HEK293 (cell line): ENCODE measurements at regions not wholly inside any gene's neighbourhood (a gene's known extent, or its start where the extent isn't known, plus 50 kb on each side); places are given as distances from the start of the nearest gene placed in this dataset.

ENCODE experiments used
- CTCF ChIP-seq: fragments of 450-650 bp; formaldehyde crosslinking; IDR thresholded peaks from 2 replicates; pipeline ENCODE4 v1.5.1; 2016; ENCODE audit warnings: missing biosample characterization, missing genetic modification characterization
- KLF8 ChIP-seq: fragments of 450-650 bp; formaldehyde crosslinking; IDR thresholded peaks from 2 replicates; pipeline ENCODE4 v1.5.1; 2016; ENCODE audit warnings: missing biosample characterization, missing genetic modification characterization
- YY1 ChIP-seq: fragments of 450-650 bp; formaldehyde crosslinking; IDR thresholded peaks from 2 replicates; pipeline ENCODE4 v1.5.1; 2018; ENCODE audit warnings: missing biosample characterization, missing genetic modification characterization
- ZNF274 ChIP-seq, 2 experiments: fragments of 200-500 bp in 1 of 2; fragments of 450-650 bp in 1 of 2; sonication (Bioruptor generic) in 1 of 2; formaldehyde crosslinking in 1 of 2; IDR thresholded peaks; 2 replicates each; pipeline versions ENCODE4 v1.5.1 to v1.6.1; 2014 to 2016; ENCODE audit warnings: borderline replicate concordance in 1 of 2, inconsistent platforms in 1 of 2, low read length in 1 of 2, missing biosample characterization in 1 of 2, missing genetic modification characterization in 1 of 2
- ZNF324 ChIP-seq: fragments of 450-650 bp; formaldehyde crosslinking; IDR thresholded peaks from 2 replicates; pipeline ENCODE4 v1.5.1; 2016; ENCODE audit warnings: missing biosample characterization, missing genetic modification characterization
- ZNF423 ChIP-seq: fragments of 450-650 bp; formaldehyde crosslinking; IDR thresholded peaks from 2 replicates; pipeline ENCODE4 v1.5.1; 2016; ENCODE audit warnings: missing biosample characterization, missing genetic modification characterization
- ZNF488 ChIP-seq: fragments of 450-650 bp; formaldehyde crosslinking; IDR thresholded peaks from 2 replicates; pipeline ENCODE4 v1.5.1; 2016; ENCODE audit warnings: missing biosample characterization, missing genetic modification characterization
- ZNF629 ChIP-seq: fragments of 450-650 bp; formaldehyde crosslinking; IDR thresholded peaks from 2 replicates; pipeline ENCODE4 v1.5.1; 2017; ENCODE audit warnings: missing biosample characterization, missing genetic modification characterization
- ZNF701 ChIP-seq: fragments of 450-650 bp; formaldehyde crosslinking; IDR thresholded peaks from 2 replicates; pipeline ENCODE4 v1.5.1; 2016; ENCODE audit warnings: missing biosample characterization, missing genetic modification characterization
- ZNF785 ChIP-seq: fragments of 450-650 bp; formaldehyde crosslinking; IDR thresholded peaks from 2 replicates; pipeline ENCODE4 v1.5.1; 2016; ENCODE audit warnings: missing biosample characterization, missing genetic modification characterization

- TF ChIP-seq CTCF (tag by site-specific recombination) (no peak), ZNF423 (tag by site-specific recombination) (no peak), ZNF701 (tag by site-specific recombination) (no peak), ZNF629 (no peak), YY1 (no peak), ZNF324 (tag by site-specific recombination) (no peak), ZNF785 (no peak), KLF8 (no peak), ZNF274 (IDR thresholded peaks at IDR 0.05; ENCODE audit: low read length) (no peak), ZNF274 (tag by site-specific recombination; IDR thresholded peaks at IDR 0.05; ENCODE audit: borderline replicate concordance) (no peak), ZNF488 (tag by site-specific recombination) (no peak)
Measured at GRCh38 chr9:93807166-93808074, 147.7 kb downstream of the BARX1 start.
